HG02885 (cell line): ENCODE measurements at regions not wholly inside any gene's neighbourhood (a gene's known extent, or its start where the extent isn't known, plus 50 kb on each side); places are given as distances from the start of the nearest gene placed in this dataset.
"Not testable (repeated sequence)": the region's sequence is repeated elsewhere in the genome, so short reads cannot be mapped to it uniquely, and the experiment has no call there.

Experiments used
- ATAC-seq: cut with Tn5 transposase; IDR thresholded peaks from one replicate; pipeline ENCODE4 v1.9.1; 2021; ENCODE audit warnings: mild to moderate bottlenecking; ENCODE audit not compliant: unreplicated experiment, poor library complexity

DNA sequence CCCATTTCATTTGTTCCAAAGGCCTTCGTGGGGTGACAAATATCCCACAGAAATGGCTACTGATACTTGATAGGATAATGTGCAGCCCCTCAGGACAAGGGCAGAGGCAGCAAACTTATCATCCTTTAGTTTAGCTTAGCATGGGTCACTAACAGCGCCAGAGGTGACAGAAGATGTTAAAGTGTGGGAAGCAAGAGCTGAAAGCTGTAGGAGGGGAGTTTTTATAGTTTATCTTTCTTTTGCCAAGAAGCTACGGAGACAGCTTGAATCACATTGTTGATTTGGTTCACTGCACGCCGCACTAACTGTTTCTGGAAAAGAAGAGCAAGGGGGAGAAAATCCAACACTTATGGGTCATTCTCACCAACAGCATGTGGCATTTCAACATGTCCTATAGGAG lies 773.9 kb upstream of the MMS22L start:
- no peak for ATAC-seq

DNA sequence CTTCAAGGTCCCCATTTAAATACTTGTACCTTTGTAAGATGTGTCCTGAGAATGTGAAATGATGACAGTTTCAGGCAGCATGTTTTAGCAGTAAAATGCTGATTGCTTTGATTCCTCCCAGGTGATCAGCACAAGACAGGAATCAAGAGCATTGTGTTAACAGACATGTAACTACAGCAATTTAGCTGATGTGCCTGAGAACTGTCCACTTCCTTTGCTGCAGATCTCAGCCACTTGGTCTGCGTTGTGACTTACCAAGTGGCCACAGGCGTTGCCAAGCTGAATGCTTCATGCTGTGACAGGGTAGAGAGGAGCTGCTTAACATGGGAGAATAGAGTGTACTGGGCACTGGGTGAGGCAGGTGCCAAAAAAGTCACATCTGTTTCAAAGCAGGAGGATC lies 767.0 kb upstream of the POU3F2 start:
- no peak for ATAC-seq

GRCh38 chr6:98088537-98088936 lies 745.8 kb upstream of the POU3F2 start:
- not testable (repeated sequence) for ATAC-seq

DNA sequence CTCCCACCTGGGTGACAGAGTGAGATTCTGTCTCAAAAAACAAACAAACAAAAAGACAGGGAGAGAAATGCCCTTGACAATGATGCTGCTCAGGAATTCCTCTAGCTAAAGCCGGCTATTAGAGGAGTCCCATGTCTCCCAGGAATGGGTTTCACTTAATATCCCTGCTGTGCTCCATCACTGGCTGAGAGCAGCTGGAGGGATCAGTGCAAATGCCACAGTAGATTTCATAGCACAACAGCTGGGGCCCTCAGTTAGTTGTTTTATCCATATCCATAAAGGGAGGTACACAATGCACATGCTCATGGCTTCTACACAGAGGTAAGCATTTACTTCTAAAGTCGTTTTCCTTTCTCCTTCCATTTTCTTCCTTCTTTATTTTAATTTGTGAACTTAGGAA lies 742.0 kb upstream of the POU3F2 start:
- no peak for ATAC-seq

GRCh38 chr6:98094696-98095095 lies 739.7 kb upstream of the POU3F2 start:
- no peak for ATAC-seq

DNA sequence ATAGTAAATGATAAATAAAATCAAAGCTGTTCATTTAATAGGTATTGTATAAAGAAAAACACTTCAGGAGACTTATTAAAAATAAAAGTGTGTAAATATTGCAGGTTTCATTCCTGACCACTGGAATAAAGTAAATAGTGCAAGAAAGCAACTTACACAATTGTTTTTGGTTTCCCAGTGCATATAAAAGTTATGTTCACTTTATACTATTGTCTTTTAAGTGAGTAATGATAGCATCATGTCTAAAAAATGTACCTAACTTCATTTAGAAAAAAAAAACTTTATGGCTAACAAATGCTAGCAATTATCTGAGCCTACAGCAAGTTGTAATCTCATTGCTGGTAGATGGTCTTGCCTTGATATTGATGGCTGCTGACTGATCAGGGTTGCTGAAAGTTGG lies 726.6 kb upstream of the POU3F2 start:
- no peak for ATAC-seq

GRCh38 chr6:98116455-98116854 lies 717.9 kb upstream of the POU3F2 start:
- no peak for ATAC-seq

GRCh38 chr6:98117068-98117467 lies 717.3 kb upstream of the POU3F2 start:
- no peak for ATAC-seq

DNA sequence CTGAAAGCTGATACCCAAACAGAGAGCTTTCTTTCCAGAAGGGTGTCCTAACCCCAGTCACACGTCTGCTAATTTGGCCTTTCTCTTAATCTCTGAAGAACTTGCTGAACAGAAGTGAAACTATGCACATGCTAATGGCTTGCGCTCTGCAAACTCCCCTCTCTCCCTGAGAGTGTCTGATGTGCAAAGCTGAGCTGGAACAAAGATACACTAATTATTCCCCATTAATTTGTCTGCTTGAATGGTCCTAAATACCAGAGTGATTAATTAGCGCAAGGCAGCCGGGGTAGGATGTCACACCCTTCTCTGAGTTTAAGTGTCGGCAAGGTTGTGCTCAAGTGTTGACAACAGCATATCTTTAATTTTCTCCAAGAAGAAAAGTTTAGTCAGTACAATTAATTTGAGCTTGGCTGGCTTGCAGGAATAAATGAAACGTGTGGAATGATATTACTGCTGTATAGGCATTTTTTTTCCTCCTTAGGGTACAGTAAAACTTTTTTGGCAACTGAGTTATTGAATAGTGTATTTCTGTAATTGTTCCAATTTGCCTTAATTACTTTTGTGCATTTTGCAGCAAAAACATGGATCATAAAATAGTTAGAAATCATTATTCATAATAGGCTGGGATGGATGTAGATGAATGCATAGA lies 715.9 kb upstream of the POU3F2 start:
- no peak for ATAC-seq

DNA sequence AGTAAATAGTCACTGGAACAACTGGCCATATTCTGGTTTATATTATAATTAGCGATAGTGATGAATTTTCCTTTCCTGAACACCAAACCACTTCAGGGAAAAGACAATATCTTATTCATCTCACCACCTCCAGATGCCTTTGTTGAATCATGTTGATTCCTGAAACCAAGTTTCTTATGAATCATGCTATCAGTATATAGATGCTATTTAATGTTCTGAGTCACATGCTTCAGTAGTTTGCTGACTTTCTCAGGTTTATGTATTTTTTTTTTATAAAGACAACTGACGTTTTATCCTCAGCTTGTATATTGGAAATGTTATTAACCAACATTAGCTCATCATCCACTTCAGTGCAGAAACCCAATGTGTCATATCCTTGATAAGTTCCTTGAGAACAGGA lies 710.2 kb upstream of the POU3F2 start:
- no peak for ATAC-seq

DNA sequence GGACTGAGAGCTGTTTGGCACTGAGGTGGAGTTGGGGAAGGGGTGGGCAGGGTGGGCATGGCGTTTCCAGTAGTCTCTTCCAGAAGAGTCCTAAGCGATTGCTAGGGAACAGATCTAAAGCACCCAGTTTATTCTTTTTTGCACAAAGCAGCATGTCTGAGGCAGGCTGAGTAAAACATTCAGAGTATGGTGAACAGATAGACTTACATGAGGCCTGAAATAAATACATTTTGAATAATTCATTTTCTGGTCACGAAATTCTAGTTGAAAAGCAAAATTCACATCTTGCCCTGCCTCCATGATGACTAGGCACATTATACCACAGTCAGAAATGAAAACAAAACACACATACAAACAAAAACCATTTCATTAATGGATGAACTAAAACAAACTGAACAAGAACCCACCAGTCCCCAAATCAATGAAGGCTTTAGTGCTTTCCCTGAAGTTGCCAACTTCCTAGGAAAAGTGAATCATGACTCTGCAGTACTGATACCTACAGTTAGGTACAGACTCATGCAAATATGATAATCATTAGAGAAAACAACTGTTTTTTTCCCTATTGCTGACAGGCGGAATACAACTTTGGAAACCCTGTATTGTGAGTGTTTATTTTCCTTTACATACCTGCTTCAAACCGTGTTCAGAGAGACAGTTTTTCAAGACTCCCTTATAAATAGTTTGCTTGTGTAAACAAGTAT lies 702.9 kb upstream of the POU3F2 start:
- ATAC-seq: no peak

- ATAC-seq: no peak
Measured at GRCh38 chr6:98136333-98136732, 698.0 kb upstream of the POU3F2 start.

- no peak for ATAC-seq
Measured at GRCh38 chr6:98137391-98137790, 697.0 kb upstream of the POU3F2 start.

- ATAC-seq: no peak
Measured at GRCh38 chr6:98142839-98143238, 691.5 kb upstream of the POU3F2 start.

GRCh38 chr6:98146656-98147055 lies 687.7 kb upstream of the POU3F2 start:
- no peak for ATAC-seq

DNA sequence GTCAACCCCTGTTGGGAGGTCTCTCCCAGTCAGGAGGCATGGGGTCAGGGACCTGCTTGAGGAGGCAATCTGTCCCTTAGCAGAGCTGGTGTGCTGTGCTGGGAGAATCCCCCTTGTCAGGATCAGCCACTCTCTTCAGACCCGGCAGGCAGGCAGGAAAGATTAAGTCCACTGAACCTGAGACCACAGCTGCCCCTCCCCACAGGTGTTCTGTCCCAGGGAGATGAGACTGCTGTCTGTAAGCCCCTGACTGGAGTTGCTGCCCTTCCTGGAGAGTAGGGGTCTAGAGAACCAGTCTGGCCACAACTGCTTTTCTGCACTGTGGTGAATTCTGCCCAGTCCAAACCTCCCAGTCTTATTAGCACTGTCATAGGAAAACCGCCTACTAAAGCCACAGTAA lies 677.8 kb upstream of the POU3F2 start:
- no peak for ATAC-seq

DNA sequence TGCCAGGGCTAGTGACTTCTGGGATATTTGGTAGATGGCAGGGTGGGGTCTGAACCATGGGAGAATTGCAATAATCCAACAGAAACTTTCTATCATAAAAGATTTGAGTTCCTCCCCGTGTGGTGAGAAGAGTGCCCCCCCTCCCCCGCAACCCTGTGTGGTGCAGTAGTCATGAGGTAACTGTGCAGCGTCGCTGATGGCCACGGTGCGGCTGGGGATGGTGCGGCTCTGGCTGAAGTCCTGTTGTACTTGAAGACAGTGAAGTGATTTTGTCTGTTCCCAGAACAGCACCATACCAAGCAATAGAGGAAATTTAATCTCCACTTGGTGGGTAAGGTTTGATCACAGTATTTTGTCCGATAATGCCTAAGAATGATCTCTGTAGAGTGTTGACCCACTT lies 654.8 kb upstream of the POU3F2 start:
- no peak for ATAC-seq

GRCh38 chr6:98200084-98200483 lies 634.3 kb upstream of the POU3F2 start:
- no peak for ATAC-seq

GRCh38 chr6:98203170-98203806 lies 631.1 kb upstream of the POU3F2 start:
- ATAC-seq: no peak

DNA sequence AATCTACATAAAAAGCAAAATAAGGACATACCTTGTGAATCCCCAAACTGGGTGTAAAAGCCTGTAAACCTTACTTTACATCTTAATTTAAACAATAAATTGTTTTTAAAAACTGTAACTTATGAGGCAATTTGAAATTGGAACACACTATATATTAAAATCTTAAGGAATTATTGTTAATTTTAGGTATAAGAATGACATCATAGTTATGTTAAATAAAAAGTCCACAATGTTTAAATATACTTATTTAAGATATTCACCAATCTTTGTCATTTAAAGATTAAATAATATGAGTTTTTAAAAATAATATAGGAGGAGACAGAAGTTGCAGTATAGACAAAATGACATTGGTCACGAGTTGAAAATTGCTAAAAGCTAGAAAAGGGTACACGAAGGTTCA lies 621.9 kb upstream of the POU3F2 start:
- ATAC-seq: no peak

GRCh38 chr6:98215531-98215930 lies 618.8 kb upstream of the POU3F2 start:
- no peak for ATAC-seq

- ATAC-seq: no peak
Measured at GRCh38 chr6:98230250-98230649, 604.1 kb upstream of the POU3F2 start.
